A549 (cell line): ENCODE measurements at regions not wholly inside any gene's neighbourhood (a gene's known extent, or its start where the extent isn't known, plus 50 kb on each side); places are given as distances from the start of the nearest gene placed in this dataset.
A peak's percentile ranks its signal among the peaks of the same experiment; 100 is the strongest.

Experiments used
- ATAC-seq, 2 experiments: fragments of 200-7000 bp in 1 of 2; fragments of >200 bp in 1 of 2; cut with Nextera tagmentation in 1 of 2; cut with Tn5 transposase in 1 of 2; 3 replicates each; pipeline versions ENCODE4 v1.8.0 to v1.9.1; 2018 to 2020; ENCODE audit warnings: mild to moderate bottlenecking in 1 of 2, moderate library complexity in 1 of 2
- CTCF ChIA-PET: fragments of 300-600 bp; sonication (Branson Sonifier 250); formaldehyde crosslinking; extraction: SDS; loops from one replicate; lab custom pipeline; 2021; ENCODE audit warnings: antibody characterized with exemption, inconsistent platforms; lab: Yijun Ruan, JAX
- POLR2A ChIA-PET: fragments of 350-600 bp; formaldehyde crosslinking; extraction: SDS; loops from one replicate; lab custom pipeline; 2021; ENCODE audit warnings: antibody characterized with exemption, inconsistent platforms; lab: Yijun Ruan, JAX
- DNase-seq, 2 experiments: peaks; one replicate each; pipeline versions ENCODE4 v3.0.0 to v3.0.0-alpha.2; 2011 to 2016; ENCODE audit warnings: low read depth in 1 of 2, low spot score in 1 of 2
- FAIRE-seq: peaks from 2 replicates; lab custom pipeline; 2011; peaks lifted over from hg19 to GRCh38; lab: Jason Lieb, UNC
- H3K27ac ChIP-seq, 2 experiments: fragments of >200 bp; sonication (Bioruptor Twin); formaldehyde crosslinking; 3 replicates each; pipeline ENCODE4 v1.5.1; 2016 to 2017
- H3K4me1 ChIP-seq: fragments of >200 bp; sonication (Bioruptor Twin); formaldehyde crosslinking; 3 replicates; pipeline ENCODE4 v1.6.1; 2016
- H3K4me2 ChIP-seq: fragments of >200 bp; sonication (Bioruptor Twin); formaldehyde crosslinking; 3 replicates; pipeline ENCODE4 v1.6.1; 2016
- H3K4me3 ChIP-seq: fragments of >200 bp; sonication (Bioruptor Twin); formaldehyde crosslinking; 3 replicates; pipeline ENCODE4 v1.5.1; 2016
- H3K9me3 ChIP-seq: fragments of >200 bp; sonication (Bioruptor Twin); formaldehyde crosslinking; 3 replicates; pipeline ENCODE4 v1.6.1; 2016
- CHD4 ChIP-seq: fragments of 200-600 bp; sonication (generic); IDR thresholded peaks from 2 replicates; pipeline ENCODE4 v1.6.1; 2016; ENCODE audit warnings: antibody characterized with exemption, mild to moderate bottlenecking, borderline replicate concordance
- EHF ChIP-seq: fragments of 250-450 bp; sonication (Bioruptor Pico); IDR thresholded peaks from 2 replicates; pipeline ENCODE4 v1.5.0; 2020; ENCODE audit warnings: mild to moderate bottlenecking
- EHMT2 ChIP-seq: fragments of 200-600 bp; sonication (generic); IDR thresholded peaks from 2 replicates; pipeline ENCODE4 v1.6.1; 2016; ENCODE audit warnings: antibody characterized with exemption, low read depth, mild to moderate bottlenecking, moderate library complexity
- EP300 ChIP-seq, 2 experiments: fragments of >200 bp; sonication (Bioruptor Twin); formaldehyde crosslinking; IDR thresholded peaks; 2 replicates in 1 of 2; 3 replicates in 1 of 2; pipeline ENCODE4 v1.6.1; 2016 to 2017
- FOSB ChIP-seq: fragments of 250-450 bp; sonication (Bioruptor Pico); IDR thresholded peaks from 2 replicates; pipeline ENCODE4 v1.5.0; 2020; ENCODE audit warnings: mild to moderate bottlenecking, moderate library complexity
- FOXS1 ChIP-seq: fragments of 250-450 bp; sonication (Bioruptor Pico); IDR thresholded peaks from 2 replicates; pipeline ENCODE4 v1.5.0; 2020; ENCODE audit warnings: mild to moderate bottlenecking, moderate library complexity
- GATA3 ChIP-seq: IDR thresholded peaks from 2 replicates; pipeline ENCODE4 v1.6.1; 2012; ENCODE audit warnings: borderline replicate concordance
- HDAC2 ChIP-seq: fragments of 200-600 bp; sonication (generic); IDR thresholded peaks from 2 replicates; pipeline ENCODE4 v1.6.1; 2016
- HEYL ChIP-seq: fragments of 250-450 bp; sonication (Bioruptor Pico); IDR thresholded peaks from 2 replicates; pipeline ENCODE4 v1.8.0; 2021; ENCODE audit warnings: mild to moderate bottlenecking, moderate library complexity
- KDM1A ChIP-seq: fragments of 200-600 bp; sonication (generic); IDR thresholded peaks from 2 replicates; pipeline ENCODE4 v1.6.1; 2016; ENCODE audit warnings: low read depth, mild to moderate bottlenecking
- MAFK ChIP-seq: fragments of 450-650 bp; IDR thresholded peaks from 2 replicates; pipeline ENCODE4 v1.6.1; 2014; ENCODE audit not compliant: partially characterized antibody
- MAZ ChIP-seq: fragments of 150-350 bp; IDR thresholded peaks from 2 replicates; pipeline ENCODE4 v1.6.1; 2014; ENCODE audit warnings: antibody characterized with exemption, low read depth, low read length, borderline replicate concordance
- MYC ChIP-seq: IDR thresholded peaks from 2 replicates; pipeline ENCODE4 v1.6.1; 2012; ENCODE audit warnings: mild to moderate bottlenecking, inconsistent platforms, low read length, improper control_type of control experiment, borderline replicate concordance
- NPAS2 ChIP-seq: fragments of 250-450 bp; sonication (Bioruptor Pico); IDR thresholded peaks from 2 replicates; pipeline ENCODE4 v1.8.0; 2022; ENCODE audit warnings: mild to moderate bottlenecking, moderate library complexity, borderline replicate concordance
- PHF8 ChIP-seq: fragments of 200-600 bp; sonication (generic); IDR thresholded peaks from 2 replicates; pipeline ENCODE4 v1.6.1; 2016; ENCODE audit warnings: low read depth, mild to moderate bottlenecking, antibody characterized with exemption, moderate library complexity, borderline replicate concordance
- POLR2A ChIP-seq: IDR thresholded peaks from 2 replicates; pipeline ENCODE4 v1.6.1; 2012; ENCODE audit warnings: mild to moderate bottlenecking, low read length
- RCOR1 ChIP-seq: fragments of 150-350 bp; IDR thresholded peaks from 2 replicates; pipeline ENCODE4 v1.6.1; 2014; ENCODE audit warnings: antibody characterized with exemption, low read length, low read depth
- TP53 ChIP-seq: fragments of 250-450 bp; sonication (Bioruptor Pico); IDR thresholded peaks from 2 replicates; pipeline ENCODE4 v1.5.0; 2021; ENCODE audit warnings: mild to moderate bottlenecking, moderate library complexity
- WGBS: methylation state at CpG from one replicate; pipeline ENCODE4 v1.1.6; 2017; ENCODE audit errors: missing lambda C conversion rate; 5-methylcytosine and 5-hydroxymethylcytosine counted together
- TF ChIP-seq, protein P1 (sequence below): IDR thresholded peaks from 2 replicates; pipeline ENCODE4 v1.6.1; 2012
- TF ChIP-seq, protein P2 (sequence below): fragments of >200 bp; sonication (Bioruptor Twin); formaldehyde crosslinking; IDR thresholded peaks from 3 replicates; pipeline ENCODE4 v1.6.1; 2016
- TF ChIP-seq, protein P3 (sequence below): fragments of >200 bp; sonication (Bioruptor Twin); formaldehyde crosslinking; IDR thresholded peaks from 3 replicates; pipeline ENCODE4 v1.5.1; 2016
- TF ChIP-seq, protein P4 (sequence below): fragments of 250-450 bp; sonication (Bioruptor Pico); IDR thresholded peaks from 2 replicates; pipeline ENCODE4 v1.5.0; 2020; ENCODE audit warnings: low read depth, mild to moderate bottlenecking, moderate library complexity
- TF ChIP-seq, protein P5 (sequence below): IDR thresholded peaks from 2 replicates; pipeline ENCODE4 v1.6.1; 2012

DNA sequence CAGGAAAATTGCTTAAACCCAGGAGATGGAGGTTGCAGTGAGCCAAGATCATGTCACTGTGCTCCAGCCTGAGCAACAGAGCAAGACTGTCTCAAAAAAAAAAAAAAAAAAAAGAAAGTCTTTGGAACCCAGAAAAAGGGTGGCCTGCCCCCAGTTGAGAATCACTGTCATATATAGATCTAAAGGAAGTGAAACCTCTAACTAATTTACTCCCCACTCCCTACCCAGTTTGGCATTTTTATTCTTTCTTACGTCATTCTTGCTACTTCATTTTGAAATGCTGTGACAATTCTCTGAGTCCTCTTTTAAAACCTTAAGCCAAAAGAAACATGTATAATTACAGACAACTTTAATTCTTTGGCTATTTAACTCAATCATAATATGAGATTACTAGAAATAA, 254.8 kb downstream of the CDC5L start:
- Histone ChIP-seq H3K4me3 (no peak overlapping the region), H3K4me2 (no peak overlapping the region), H3K27ac (no peak overlapping the region), H3K4me1 (no peaks in the 10 kb centered on the region), H3K9me3 (no peaks in the 10 kb centered on the region)
- FAIRE-seq (no peak), DNase-seq (no peak), ATAC-seq (no peak)
- TF ChIP-seq, protein P1, sequence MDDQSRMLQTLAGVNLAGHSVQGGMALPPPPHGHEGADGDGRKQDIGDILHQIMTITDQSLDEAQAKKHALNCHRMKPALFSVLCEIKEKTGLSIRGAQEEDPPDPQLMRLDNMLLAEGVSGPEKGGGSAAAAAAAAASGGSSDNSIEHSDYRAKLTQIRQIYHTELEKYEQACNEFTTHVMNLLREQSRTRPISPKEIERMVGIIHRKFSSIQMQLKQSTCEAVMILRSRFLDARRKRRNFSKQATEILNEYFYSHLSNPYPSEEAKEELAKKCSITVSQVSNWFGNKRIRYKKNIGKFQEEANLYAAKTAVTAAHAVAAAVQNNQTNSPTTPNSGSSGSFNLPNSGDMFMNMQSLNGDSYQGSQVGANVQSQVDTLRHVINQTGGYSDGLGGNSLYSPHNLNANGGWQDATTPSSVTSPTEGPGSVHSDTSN = no peak
- TF ChIP-seq, protein P2, sequence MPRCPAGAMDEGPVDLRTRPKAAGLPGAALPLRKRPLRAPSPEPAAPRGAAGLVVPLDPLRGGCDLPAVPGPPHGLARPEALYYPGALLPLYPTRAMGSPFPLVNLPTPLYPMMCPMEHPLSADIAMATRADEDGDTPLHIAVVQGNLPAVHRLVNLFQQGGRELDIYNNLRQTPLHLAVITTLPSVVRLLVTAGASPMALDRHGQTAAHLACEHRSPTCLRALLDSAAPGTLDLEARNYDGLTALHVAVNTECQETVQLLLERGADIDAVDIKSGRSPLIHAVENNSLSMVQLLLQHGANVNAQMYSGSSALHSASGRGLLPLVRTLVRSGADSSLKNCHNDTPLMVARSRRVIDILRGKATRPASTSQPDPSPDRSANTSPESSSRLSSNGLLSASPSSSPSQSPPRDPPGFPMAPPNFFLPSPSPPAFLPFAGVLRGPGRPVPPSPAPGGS = no peak
- TF ChIP-seq, protein P3, sequence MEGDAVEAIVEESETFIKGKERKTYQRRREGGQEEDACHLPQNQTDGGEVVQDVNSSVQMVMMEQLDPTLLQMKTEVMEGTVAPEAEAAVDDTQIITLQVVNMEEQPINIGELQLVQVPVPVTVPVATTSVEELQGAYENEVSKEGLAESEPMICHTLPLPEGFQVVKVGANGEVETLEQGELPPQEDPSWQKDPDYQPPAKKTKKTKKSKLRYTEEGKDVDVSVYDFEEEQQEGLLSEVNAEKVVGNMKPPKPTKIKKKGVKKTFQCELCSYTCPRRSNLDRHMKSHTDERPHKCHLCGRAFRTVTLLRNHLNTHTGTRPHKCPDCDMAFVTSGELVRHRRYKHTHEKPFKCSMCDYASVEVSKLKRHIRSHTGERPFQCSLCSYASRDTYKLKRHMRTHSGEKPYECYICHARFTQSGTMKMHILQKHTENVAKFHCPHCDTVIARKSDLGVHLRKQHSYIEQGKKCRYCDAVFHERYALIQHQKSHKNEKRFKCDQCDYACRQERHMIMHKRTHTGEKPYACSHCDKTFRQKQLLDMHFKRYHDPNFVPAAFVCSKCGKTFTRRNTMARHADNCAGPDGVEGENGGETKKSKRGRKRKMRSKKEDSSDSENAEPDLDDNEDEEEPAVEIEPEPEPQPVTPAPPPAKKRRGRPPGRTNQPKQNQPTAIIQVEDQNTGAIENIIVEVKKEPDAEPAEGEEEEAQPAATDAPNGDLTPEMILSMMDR = no peak
- TF ChIP-seq FOSB (no peak), PHF8 (no peak), NPAS2 (CRISPR knock-in tag) (no peak), CHD4 (no peak), KDM1A (no peak), GATA3 (no peak), HEYL (no peak)
- TF ChIP-seq, protein P4, sequence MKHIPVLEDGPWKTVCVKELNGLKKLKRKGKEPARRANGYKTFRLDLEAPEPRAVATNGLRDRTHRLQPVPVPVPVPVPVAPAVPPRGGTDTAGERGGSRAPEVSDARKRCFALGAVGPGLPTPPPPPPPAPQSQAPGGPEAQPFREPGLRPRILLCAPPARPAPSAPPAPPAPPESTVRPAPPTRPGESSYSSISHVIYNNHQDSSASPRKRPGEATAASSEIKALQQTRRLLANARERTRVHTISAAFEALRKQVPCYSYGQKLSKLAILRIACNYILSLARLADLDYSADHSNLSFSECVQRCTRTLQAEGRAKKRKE (CRISPR knock-in tag) = no peak
- CTCF ChIA-PET = interaction anchor here (1.2 to 6.1 kb wide), 3 partner anchors 14 to 167 kb away, joined by 4 to 42 read pairs (median 4); no protein-coding TSS in a partner anchor
- POLR2A ChIA-PET = no interaction called here
- 100% methylated on average over 1 of the region's 1 CpG for WGBS

DNA sequence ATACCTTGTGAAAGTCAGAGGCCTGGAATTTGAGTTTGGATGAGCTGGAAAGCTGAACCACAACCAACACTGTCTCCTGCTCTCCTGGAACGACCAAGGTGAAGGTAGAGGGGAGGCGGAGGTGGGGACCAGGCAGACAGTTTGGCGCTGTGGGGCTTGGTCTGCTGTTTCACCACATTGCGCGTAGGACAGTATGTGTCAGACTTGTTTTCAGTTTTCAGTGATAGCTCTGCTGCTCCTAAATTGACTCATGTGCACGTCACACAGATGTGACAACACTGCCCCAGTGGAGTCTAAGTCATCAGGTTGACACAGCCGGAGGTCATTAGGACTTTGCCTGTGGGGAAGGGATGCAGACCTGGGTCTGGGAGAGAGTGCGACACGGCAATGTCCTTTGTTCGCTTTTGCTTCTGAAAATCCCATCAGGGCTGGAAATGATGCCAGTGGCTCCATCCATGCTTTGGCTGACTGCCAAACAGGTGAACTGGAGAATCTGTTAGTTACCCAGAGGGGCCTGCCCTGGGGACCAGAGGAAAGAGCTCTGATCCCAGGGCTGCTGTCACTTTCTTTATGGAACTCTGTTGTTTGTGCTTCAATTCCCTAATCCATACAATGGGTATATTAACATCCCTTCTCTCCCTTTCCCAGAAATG, 255.5 kb downstream of the CDC5L start:
- 73% methylated on average over 9 of the region's 10 CpGs for WGBS
- peak in 1 of 2 experiments; percentile 47; a peak in 1 of 6 replicates for ATAC-seq
- Histone ChIP-seq H3K27ac (no peak overlapping the region), H3K9me3 (no peaks in the 10 kb centered on the region), H3K4me3 (no peak overlapping the region)
- POLR2A ChIA-PET = no interaction called here
- TF ChIP-seq, protein P2 = no peak
- TF ChIP-seq EHMT2 = no peak
- no peak for TF ChIP-seq NPAS2 (CRISPR knock-in tag)
- no peak for TF ChIP-seq RCOR1
- TF ChIP-seq MAFK = no peak
- no peak for TF ChIP-seq FOXS1 (CRISPR knock-in tag)
- TF ChIP-seq, protein P5, sequence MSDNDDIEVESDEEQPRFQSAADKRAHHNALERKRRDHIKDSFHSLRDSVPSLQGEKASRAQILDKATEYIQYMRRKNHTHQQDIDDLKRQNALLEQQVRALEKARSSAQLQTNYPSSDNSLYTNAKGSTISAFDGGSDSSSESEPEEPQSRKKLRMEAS = no peak
- no peak for TF ChIP-seq HDAC2
- TF ChIP-seq PHF8 = no peak
- no peak for TF ChIP-seq HEYL
- TF ChIP-seq TP53 (CRISPR knock-in tag) = no peak
- no peak for TF ChIP-seq POLR2A
- TF ChIP-seq, protein P3 = no peak
- no peak for TF ChIP-seq EP300 (IDR thresholded peaks at IDR 0.05)
- TF ChIP-seq MAZ = no peak
- TF ChIP-seq EHF (CRISPR knock-in tag) = no peak
- no peak for TF ChIP-seq MYC
- TF ChIP-seq, all 56 proteins: peak for 0
- peak in 1 of 2 experiments; percentile 5 for DNase-seq
- no peaks in the 10 kb centered on the region for H3K4me1 ChIP-seq
- CTCF ChIA-PET = interaction anchor here (0.9 to 6.1 kb wide), 7 partner anchors 11 to 173 kb away, joined by 3 to 42 read pairs (median 4); no protein-coding TSS in a partner anchor
- H3K4me2 ChIP-seq = no peak overlapping the region
- FAIRE-seq = no peak
